GM18511 (cell line): ENCODE measurements at regions not wholly inside any gene's neighbourhood (a gene's known extent, or its start where the extent isn't known, plus 50 kb on each side); places are given as distances from the start of the nearest gene placed in this dataset.
"Not testable (repeated sequence)": the region's sequence is repeated elsewhere in the genome, so short reads cannot be mapped to it uniquely, and the experiment has no call there.

Source experiments
- ATAC-seq: cut with Tn5 transposase; IDR thresholded peaks from one replicate; pipeline ENCODE4 v1.9.1; 2021; ENCODE audit warnings: mild to moderate bottlenecking, moderate library complexity; ENCODE audit not compliant: unreplicated experiment

- ATAC-seq: no peak
Measured at GRCh38 chr6:12474167-12475140, 184.3 kb downstream of the EDN1 start.

GRCh38 chr6:12476484-12476883 lies 186.3 kb downstream of the EDN1 start:
- no peak for ATAC-seq

GRCh38 chr6:12477616-12478015 lies 187.5 kb downstream of the EDN1 start:
- ATAC-seq: no peak

- ATAC-seq: no peak
Measured at GRCh38 chr6:12478921-12479320, 188.8 kb downstream of the EDN1 start.

GRCh38 chr6:12479451-12479850 lies 189.3 kb downstream of the EDN1 start:
- ATAC-seq: no peak

GRCh38 chr6:12479881-12480280 lies 189.7 kb downstream of the EDN1 start:
- no peak for ATAC-seq

- no peak for ATAC-seq
Measured at GRCh38 chr6:12480379-12480778, 190.2 kb downstream of the EDN1 start.

GRCh38 chr6:12481292-12481691 lies 191.1 kb downstream of the EDN1 start:
- ATAC-seq: no peak

- ATAC-seq: no peak
Measured at GRCh38 chr6:12481850-12482249, 191.7 kb downstream of the EDN1 start.

GRCh38 chr6:12482386-12483375 lies 192.5 kb downstream of the EDN1 start:
- ATAC-seq: no peak

GRCh38 chr6:12483712-12484111 lies 193.6 kb downstream of the EDN1 start:
- peak; percentile 90 for ATAC-seq

GRCh38 chr6:12484519-12484918 lies 194.4 kb downstream of the EDN1 start:
- ATAC-seq: no peak

- no peak for ATAC-seq
Measured at GRCh38 chr6:12485226-12485764, 195.1 kb downstream of the EDN1 start.

- ATAC-seq: no peak
Measured at GRCh38 chr6:12485837-12486236, 195.7 kb downstream of the EDN1 start.

- no peak for ATAC-seq
Measured at GRCh38 chr6:12490351-12490903, 200.3 kb downstream of the EDN1 start.

GRCh38 chr6:12490904-12491571 lies 200.9 kb downstream of the EDN1 start:
- no peak for ATAC-seq

GRCh38 chr6:12492929-12493328 lies 202.8 kb downstream of the EDN1 start:
- not testable (repeated sequence) for ATAC-seq

GRCh38 chr6:12493446-12493845 lies 203.3 kb downstream of the EDN1 start:
- ATAC-seq: no peak

- ATAC-seq: no peak
Measured at GRCh38 chr6:12494161-12494560, 204.0 kb downstream of the EDN1 start.

GRCh38 chr6:12501990-12502389 lies 211.8 kb downstream of the EDN1 start:
- ATAC-seq: no peak
